Activated CD8-positive, alpha-beta T cell treated with anti-CD3 and anti-CD28 coated beads for 36 hours (primary cell): ENCODE measurements at regions not wholly inside any gene's neighbourhood (a gene's known extent, or its start where the extent isn't known, plus 50 kb on each side); places are given as distances from the start of the nearest gene placed in this dataset.

Experiments
- ATAC-seq: fragments of 200-7000 bp; cut with Tn5 transposase; one replicate; pipeline ENCODE4 v1.10.0; 2021; ENCODE audit warnings: mild to moderate bottlenecking, moderate library complexity
- CTCF ChIA-PET: fragments of 350-600 bp; sonication (Branson Sonifier 250); formaldehyde crosslinking; loops from one replicate; lab custom pipeline; 2021; ENCODE audit warnings: antibody characterized with exemption; lab: Charles Lee
- POLR2A ChIA-PET: fragments of 350-600 bp; sonication (Branson Sonifier 250); formaldehyde crosslinking; loops from one replicate; lab custom pipeline; 2021; ENCODE audit warnings: antibody characterized with exemption; lab: Charles Lee
- DNase-seq: peaks from one replicate; pipeline ENCODE4 v3.0.0-alpha.2; 2020
- H3K27ac Mint-ChIP-seq: one replicate; pipeline ENCODE4 v1.8.0; 2021; ENCODE audit warnings: mild to moderate bottlenecking, mixed read lengths
- H3K27me3 Mint-ChIP-seq: one replicate; pipeline ENCODE4 v1.8.0; 2021; ENCODE audit warnings: mixed read lengths
- H3K36me3 Mint-ChIP-seq: one replicate; pipeline ENCODE4 v1.8.0; 2021; ENCODE audit warnings: low read depth, mixed read lengths
- H3K4me1 Mint-ChIP-seq: one replicate; pipeline ENCODE4 v1.8.0; 2021; ENCODE audit warnings: low read depth, mixed read lengths
- H3K4me3 Mint-ChIP-seq: one replicate; pipeline ENCODE4 v1.8.0; 2021; ENCODE audit warnings: mild to moderate bottlenecking, moderate library complexity, mixed read lengths
- H3K9me3 Mint-ChIP-seq: one replicate; pipeline ENCODE4 v1.8.0; 2021; ENCODE audit warnings: mixed read lengths
- intact Hi-C: fragments of 100-400 bp; cut with micrococcal nuclease; formaldehyde crosslinking; loops from one replicate; pipeline ENCODE4 v1.10.0; 2022
- TF ChIP-seq, protein P1 (sequence below): fragments of 200-600 bp; IDR thresholded peaks from one replicate; pipeline ENCODE4 v1.8.0; 2022; ENCODE audit warnings: antibody characterized with exemption, mild to moderate bottlenecking

- Mint-ChIP-seq H3K36me3 (no peaks in the 10 kb centered on the region), H3K27me3 (no peaks in the 10 kb centered on the region), H3K4me3 (no peak overlapping the region), H3K4me1 (no peaks in the 10 kb centered on the region), H3K9me3 (peaks cover 8% of the 10 kb centered on the region), H3K27ac (no peak overlapping the region)
- no peak for DNase-seq
- POLR2A ChIA-PET: no interaction called here
- TF ChIP-seq, protein P1, sequence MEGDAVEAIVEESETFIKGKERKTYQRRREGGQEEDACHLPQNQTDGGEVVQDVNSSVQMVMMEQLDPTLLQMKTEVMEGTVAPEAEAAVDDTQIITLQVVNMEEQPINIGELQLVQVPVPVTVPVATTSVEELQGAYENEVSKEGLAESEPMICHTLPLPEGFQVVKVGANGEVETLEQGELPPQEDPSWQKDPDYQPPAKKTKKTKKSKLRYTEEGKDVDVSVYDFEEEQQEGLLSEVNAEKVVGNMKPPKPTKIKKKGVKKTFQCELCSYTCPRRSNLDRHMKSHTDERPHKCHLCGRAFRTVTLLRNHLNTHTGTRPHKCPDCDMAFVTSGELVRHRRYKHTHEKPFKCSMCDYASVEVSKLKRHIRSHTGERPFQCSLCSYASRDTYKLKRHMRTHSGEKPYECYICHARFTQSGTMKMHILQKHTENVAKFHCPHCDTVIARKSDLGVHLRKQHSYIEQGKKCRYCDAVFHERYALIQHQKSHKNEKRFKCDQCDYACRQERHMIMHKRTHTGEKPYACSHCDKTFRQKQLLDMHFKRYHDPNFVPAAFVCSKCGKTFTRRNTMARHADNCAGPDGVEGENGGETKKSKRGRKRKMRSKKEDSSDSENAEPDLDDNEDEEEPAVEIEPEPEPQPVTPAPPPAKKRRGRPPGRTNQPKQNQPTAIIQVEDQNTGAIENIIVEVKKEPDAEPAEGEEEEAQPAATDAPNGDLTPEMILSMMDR: no peak
- CTCF ChIA-PET: no interaction called here
- intact Hi-C loops: no loop called here
- no peak for ATAC-seq
Observed at GRCh38 chr3:21055015-21055414, 696.0 kb downstream of the ZNF385D start.

DNA sequence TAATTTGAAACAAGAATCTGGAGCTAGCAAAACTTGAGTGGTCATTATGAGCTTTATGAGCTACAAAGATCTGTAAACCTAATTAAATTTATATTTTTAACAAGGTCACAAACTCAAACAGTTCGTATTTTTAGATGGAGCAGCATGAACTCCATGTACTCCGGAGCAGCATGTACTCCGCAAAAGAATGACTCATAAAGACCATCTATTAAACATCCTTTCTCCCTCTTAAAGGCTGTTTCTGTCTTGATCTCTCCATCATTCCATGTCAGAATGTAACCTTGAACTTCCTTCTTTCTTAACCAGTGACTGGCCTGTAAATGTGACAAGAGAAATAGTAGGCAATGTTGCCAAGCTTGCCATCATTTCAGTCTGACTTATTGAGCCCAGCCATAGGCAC is 696.9 kb downstream of the ZNF385D start:
- ATAC-seq (no peak), DNase-seq (no peak)
- ChIA-PET CTCF (no interaction called here), POLR2A (no interaction called here)
- H3K27ac Mint-ChIP-seq: no peak overlapping the region
- intact Hi-C loops: no loop called here
- no peaks in the 10 kb centered on the region for H3K36me3 Mint-ChIP-seq
- no peaks in the 10 kb centered on the region for H3K27me3 Mint-ChIP-seq
- no peak overlapping the region for H3K4me3 Mint-ChIP-seq
- TF ChIP-seq, protein P1: no peak
- H3K9me3 Mint-ChIP-seq: peaks cover 8% of the 10 kb centered on the region
- no peaks in the 10 kb centered on the region for H3K4me1 Mint-ChIP-seq

DNA sequence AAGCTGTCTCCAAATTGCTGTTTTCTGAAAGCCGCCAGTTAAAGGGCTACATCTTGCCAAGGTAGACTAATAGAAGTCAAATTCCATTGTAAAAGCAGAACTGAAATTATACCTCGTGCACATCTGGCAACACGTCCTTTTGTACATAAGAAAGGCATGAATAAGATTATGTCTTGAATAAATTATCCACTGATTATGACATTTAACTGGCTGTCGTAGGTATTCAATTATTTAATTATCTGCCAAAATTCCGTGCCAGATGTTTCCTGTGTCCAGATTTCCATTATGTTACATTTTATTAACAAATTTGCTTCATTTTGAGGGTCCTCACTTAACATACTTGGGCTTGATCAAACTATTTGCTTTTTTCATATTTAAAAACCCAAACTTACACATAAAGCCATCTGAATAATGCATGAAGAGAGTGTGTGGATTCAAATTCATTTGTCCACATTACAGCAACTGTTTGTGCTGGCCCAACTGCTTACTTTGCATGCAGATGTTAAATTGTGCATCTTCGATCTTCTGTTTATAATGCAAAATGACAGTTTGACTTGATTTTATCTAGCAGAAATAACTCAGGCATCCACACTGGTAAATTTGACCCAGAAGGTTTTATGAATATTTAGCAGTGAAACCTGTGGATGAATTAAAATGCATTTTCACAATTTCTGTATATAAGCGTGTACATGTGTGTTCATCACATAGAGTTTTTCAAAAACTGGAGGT is 701.5 kb downstream of the ZNF385D start:
- Mint-ChIP-seq H3K9me3 (peaks cover 3% of the 10 kb centered on the region), H3K36me3 (no peaks in the 10 kb centered on the region), H3K27ac (no peak overlapping the region), H3K27me3 (no peaks in the 10 kb centered on the region), H3K4me3 (no peak overlapping the region), H3K4me1 (no peaks in the 10 kb centered on the region)
- intact Hi-C loops: no loop called here
- DNase-seq (no peak), ATAC-seq (no peak)
- ChIA-PET POLR2A (no interaction called here), CTCF (no interaction called here)
- TF ChIP-seq, protein P1: no peak

DNA sequence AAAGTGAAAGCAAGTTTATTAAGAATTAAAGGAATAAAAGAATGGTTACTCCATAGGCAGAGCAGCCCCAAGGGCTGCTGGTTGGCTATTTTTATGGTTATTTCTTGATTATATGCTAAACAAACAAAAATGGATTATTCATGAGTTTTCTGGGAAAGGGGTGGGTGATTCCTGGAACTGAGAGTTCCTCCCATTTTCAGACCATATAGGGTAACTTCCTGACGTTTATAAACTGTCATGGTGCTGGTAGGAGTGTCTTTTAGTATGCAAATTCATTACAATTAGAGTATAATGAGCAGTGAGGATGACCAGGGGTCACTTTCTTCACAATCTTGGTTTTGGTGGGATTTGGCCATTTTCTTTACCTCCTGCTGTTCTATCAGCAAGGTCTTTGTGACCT is 707.9 kb downstream of the ZNF385D start:
- intact Hi-C loops: no loop called here
- DNase-seq (no peak), ATAC-seq (no peak)
- ChIA-PET POLR2A (no interaction called here), CTCF (no interaction called here)
- Mint-ChIP-seq H3K4me3 (no peak overlapping the region), H3K36me3 (no peaks in the 10 kb centered on the region), H3K9me3 (peaks cover 5% of the 10 kb centered on the region), H3K27ac (no peak overlapping the region), H3K4me1 (no peaks in the 10 kb centered on the region), H3K27me3 (no peaks in the 10 kb centered on the region)
- TF ChIP-seq, protein P1: no peak

DNA sequence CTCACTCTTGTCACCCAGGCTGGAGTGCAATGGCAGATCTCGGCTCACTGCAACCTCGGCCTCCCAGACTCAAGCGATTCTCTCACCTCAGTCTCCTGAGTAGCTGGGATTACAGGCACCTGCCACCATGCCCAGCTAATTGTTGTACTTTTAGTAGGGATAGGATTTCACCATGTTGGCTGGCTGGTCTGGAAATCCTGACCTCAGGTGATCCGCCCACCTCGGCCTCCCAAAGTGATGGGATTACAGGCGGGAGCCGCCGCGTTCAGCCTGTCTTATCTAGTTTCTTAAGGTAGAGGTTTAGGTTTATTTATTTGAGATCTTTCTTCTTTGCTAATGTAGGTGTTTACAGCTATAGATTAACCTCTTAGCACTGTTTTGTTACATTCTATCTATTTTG is 708.8 kb downstream of the ZNF385D start:
- H3K4me3 Mint-ChIP-seq: no peak overlapping the region
- DNase-seq (no peak), ATAC-seq (no peak)
- intact Hi-C loops: no loop called here
- H3K27ac Mint-ChIP-seq: no peak overlapping the region
- H3K4me1 Mint-ChIP-seq: no peaks in the 10 kb centered on the region
- ChIA-PET POLR2A (no interaction called here), CTCF (no interaction called here)
- TF ChIP-seq, protein P1: no peak
- H3K36me3 Mint-ChIP-seq: no peaks in the 10 kb centered on the region
- H3K9me3 Mint-ChIP-seq: peaks cover 5% of the 10 kb centered on the region
- H3K27me3 Mint-ChIP-seq: no peaks in the 10 kb centered on the region
